OCI-LY1 (cell line): ENCODE measurements at regions not wholly inside any gene's neighbourhood (a gene's known extent, or its start where the extent isn't known, plus 50 kb on each side); places are given as distances from the start of the nearest gene placed in this dataset.

ENCODE experiments used
- H2AFZ ChIP-seq: fragments of 200-600 bp; sonication (generic), shearing (Covaris generic); 2 replicates; pipeline ENCODE4 v1.6.0; 2014; ENCODE audit warnings: antibody characterized with exemption, mild to moderate bottlenecking, low read length
- H3F3A ChIP-seq: fragments of 200-600 bp; sonication (generic), shearing (Covaris generic); 2 replicates; pipeline ENCODE4 v1.6.0; 2014; ENCODE audit warnings: mild to moderate bottlenecking, antibody characterized with exemption, low read length, moderate library complexity; ENCODE audit not compliant: insufficient read depth
- H3K27ac ChIP-seq: fragments of 200-600 bp; sonication (generic); 2 replicates; pipeline ENCODE4 v1.5.1; 2014; ENCODE audit warnings: low read length, mixed run types, mild to moderate bottlenecking, low read depth; ENCODE audit not compliant: poor library complexity, severe bottlenecking
- H3K27me3 ChIP-seq: fragments of 200-600 bp; sonication (generic); 2 replicates; pipeline ENCODE4 v1.6.0; 2014; ENCODE audit warnings: antibody characterized with exemption, mild to moderate bottlenecking, low read length, moderate library complexity; ENCODE audit not compliant: insufficient read depth
- H3K36me3 ChIP-seq: fragments of 200-600 bp; sonication (generic); 2 replicates; pipeline ENCODE4 v1.6.1; 2014; ENCODE audit warnings: mild to moderate bottlenecking, antibody characterized with exemption, low read length, moderate library complexity, mixed read lengths; ENCODE audit not compliant: insufficient read depth
- H3K4me1 ChIP-seq: fragments of 200-600 bp; sonication (generic); 2 replicates; pipeline ENCODE4 v1.5.1; 2014; ENCODE audit warnings: mild to moderate bottlenecking, low read length, moderate library complexity; ENCODE audit not compliant: insufficient read depth, severe bottlenecking
- H3K4me2 ChIP-seq: fragments of 200-600 bp; sonication (generic), shearing (Covaris generic); 2 replicates; pipeline ENCODE4 v1.6.1; 2014; ENCODE audit warnings: low read length
- H3K4me3 ChIP-seq: fragments of 200-600 bp; sonication (generic); 2 replicates; pipeline ENCODE4 v1.5.1; 2014; ENCODE audit warnings: low read length, low read depth, mild to moderate bottlenecking, mixed read lengths; ENCODE audit not compliant: poor library complexity, severe bottlenecking
- H3K79me2 ChIP-seq: fragments of 200-600 bp; shearing (Covaris generic); 2 replicates; pipeline ENCODE4 v1.6.1; 2016; ENCODE audit warnings: mixed run types, low read length, mixed read lengths; ENCODE audit not compliant: insufficient read depth
- H3K9ac ChIP-seq: fragments of 200-600 bp; sonication (generic), shearing (Covaris generic); 2 replicates; pipeline ENCODE4 v1.6.1; 2014; ENCODE audit warnings: mild to moderate bottlenecking, low read length, mixed read lengths
- H3K9me2 ChIP-seq: fragments of 200-600 bp; sonication (generic), shearing (Covaris generic); 2 replicates; pipeline ENCODE4 v1.6.1; 2014; ENCODE audit warnings: low read depth, mild to moderate bottlenecking, low read length, mixed read lengths
- H3K9me3 ChIP-seq: fragments of 200-600 bp; shearing (Covaris generic); 2 replicates; pipeline ENCODE4 v1.6.1; 2014; ENCODE audit warnings: low read length, mixed read lengths
- H4K20me1 ChIP-seq: fragments of 200-600 bp; sonication (generic), shearing (Covaris generic); 2 replicates; pipeline ENCODE4 v1.6.0; 2016; ENCODE audit warnings: mild to moderate bottlenecking, low read length; ENCODE audit not compliant: insufficient read depth
- CTCF ChIP-seq: fragments of 200-600 bp; sonication (generic), shearing (Covaris generic); IDR thresholded peaks from 2 replicates; pipeline ENCODE4 v1.5.1; 2017; ENCODE audit warnings: mild to moderate bottlenecking, antibody characterized with exemption, low read length, moderate library complexity, mixed read lengths
- EZH2 ChIP-seq: fragments of 200-600 bp; sonication (generic), shearing (Covaris generic); IDR thresholded peaks from 2 replicates; pipeline ENCODE4 v1.8.0; 2017; ENCODE audit warnings: borderline replicate concordance, mixed run types, mild to moderate bottlenecking, antibody characterized with exemption, low read length, moderate library complexity, mixed read lengths

- Histone ChIP-seq H3K27ac (no peak overlapping the region), H4K20me1 (no peaks in the 10 kb centered on the region), H3K79me2 (no peaks in the 10 kb centered on the region), H3K36me3 (no peaks in the 10 kb centered on the region), H3K9ac (no peak overlapping the region), H3K4me3 (no peak overlapping the region), H3F3A (no peaks in the 10 kb centered on the region), H2AFZ (no peak overlapping the region), H3K4me2 (no peak overlapping the region), H3K9me3 (no peaks in the 10 kb centered on the region), H3K4me1 (no peaks in the 10 kb centered on the region), H3K27me3 (no peaks in the 10 kb centered on the region), H3K9me2 (no peaks in the 10 kb centered on the region)
- no peak for TF ChIP-seq CTCF
- TF ChIP-seq EZH2 = no peak
These were observed 297.2 kb downstream of the C6orf118 start for GRCh38 chr6:165012183-165012582.

- Histone ChIP-seq H3K9me2 (no peaks in the 10 kb centered on the region), H3K27me3 (no peaks in the 10 kb centered on the region), H3K9me3 (no peaks in the 10 kb centered on the region), H3F3A (no peaks in the 10 kb centered on the region), H4K20me1 (no peaks in the 10 kb centered on the region), H3K4me1 (no peaks in the 10 kb centered on the region), H3K36me3 (no peaks in the 10 kb centered on the region), H3K27ac (no peak overlapping the region), H3K9ac (no peak overlapping the region), H3K4me2 (no peak overlapping the region), H2AFZ (no peak overlapping the region), H3K79me2 (no peaks in the 10 kb centered on the region), H3K4me3 (no peak overlapping the region)
- TF ChIP-seq CTCF (no peak), EZH2 (no peak)
These were observed 298.6 kb downstream of the C6orf118 start for GRCh38 chr6:165010556-165011535.

GRCh38 chr6:165008971-165009370 is 300.4 kb downstream of the C6orf118 start:
- no peaks in the 10 kb centered on the region for H3F3A ChIP-seq
- no peak overlapping the region for H3K4me3 ChIP-seq
- no peak for TF ChIP-seq CTCF
- TF ChIP-seq EZH2 = no peak
- H3K27me3 ChIP-seq = no peaks in the 10 kb centered on the region
- H3K9me2 ChIP-seq = no peaks in the 10 kb centered on the region
- H3K4me2 ChIP-seq = no peak overlapping the region
- H4K20me1 ChIP-seq = no peaks in the 10 kb centered on the region
- no peak overlapping the region for H2AFZ ChIP-seq
- no peak overlapping the region for H3K9ac ChIP-seq
- H3K9me3 ChIP-seq = no peaks in the 10 kb centered on the region
- H3K27ac ChIP-seq = no peak overlapping the region
- H3K79me2 ChIP-seq = no peaks in the 10 kb centered on the region
- H3K4me1 ChIP-seq = no peaks in the 10 kb centered on the region
- no peaks in the 10 kb centered on the region for H3K36me3 ChIP-seq
